Activated T-helper 1 cell treated with anti-CD3 and anti-CD28 coated beads, Interleukin-2, amount 50 U/mL, for 16 hours (primary cell): ENCODE measurements at regions not wholly inside any gene's neighbourhood (a gene's known extent, or its start where the extent isn't known, plus 50 kb on each side); places are given as distances from the start of the nearest gene placed in this dataset.

ENCODE experiments used
- DNase-seq, 2 donors: peaks; one replicate each; pipeline ENCODE4 v3.0.0-alpha.2; 2020; ENCODE audit warnings: low read depth in 1 of 2, low spot score in 1 of 2

DNA sequence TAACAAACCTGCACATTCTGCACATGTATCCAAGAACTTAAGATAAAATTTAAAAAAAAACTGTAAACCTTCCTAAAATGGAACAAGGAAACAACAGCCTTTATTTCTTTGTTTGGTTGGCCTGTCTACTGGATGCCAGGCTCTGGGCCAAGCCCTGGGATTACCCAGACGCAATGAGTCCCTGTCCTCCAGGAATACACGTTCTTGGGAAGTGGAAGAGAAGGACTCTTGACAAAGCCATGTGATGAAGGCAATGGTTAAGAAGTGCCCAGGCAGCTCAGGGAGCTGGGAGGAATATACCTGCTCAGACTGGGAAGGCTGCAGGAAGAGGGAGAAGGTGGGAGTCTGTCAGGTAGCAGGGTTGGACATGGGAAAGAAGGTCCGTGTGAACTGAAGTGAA, 115.4 kb downstream of the AXIN2 start:
- DNase-seq = no peak

DNA sequence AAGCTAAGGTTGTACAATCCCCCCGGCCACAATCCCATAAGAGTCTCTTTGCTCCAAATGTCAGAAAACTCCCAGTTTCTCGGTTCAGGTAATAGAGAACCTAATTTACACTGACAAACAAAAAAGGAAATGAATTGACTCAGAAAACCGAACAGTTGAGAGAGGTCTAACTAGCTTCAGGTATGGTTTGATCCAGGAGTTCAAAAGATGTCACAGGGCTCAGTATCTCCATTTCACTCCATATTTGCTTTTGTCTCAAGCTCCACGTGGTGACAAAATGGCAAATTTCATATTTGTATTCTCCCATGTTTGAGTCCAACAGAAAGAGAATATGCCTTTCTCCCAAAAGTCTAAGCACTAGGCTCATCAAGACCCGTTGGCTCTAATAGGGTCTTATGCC, 117.4 kb downstream of the AXIN2 start:
- no peak for DNase-seq

DNA sequence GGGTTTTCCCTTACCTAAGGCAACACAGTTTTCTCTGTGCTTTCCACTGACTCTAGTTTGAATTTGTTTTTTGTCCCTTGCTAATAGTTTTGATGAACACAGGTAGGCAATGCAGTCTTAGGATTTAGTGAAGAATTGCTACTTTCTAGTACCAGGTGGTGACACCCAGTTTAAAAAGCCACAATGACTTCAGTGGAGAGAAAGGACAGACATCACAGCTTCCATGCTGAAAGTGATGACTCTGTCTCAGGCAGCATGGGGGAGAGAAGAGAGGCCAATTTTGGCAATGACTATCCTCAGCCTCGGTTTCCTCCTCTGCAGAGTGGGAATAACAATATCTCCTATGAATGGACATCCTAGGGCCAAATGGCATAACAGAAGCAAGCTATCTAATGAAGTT, 118.8 kb downstream of the AXIN2 start:
- no peak for DNase-seq

- no peak for DNase-seq
These were observed 119.2 kb downstream of the AXIN2 start for GRCh38 chr17:65442250-65442649.

GRCh38 chr17:65441053-65441605, 120.3 kb downstream of the AXIN2 start:
- DNase-seq = no peak

DNA sequence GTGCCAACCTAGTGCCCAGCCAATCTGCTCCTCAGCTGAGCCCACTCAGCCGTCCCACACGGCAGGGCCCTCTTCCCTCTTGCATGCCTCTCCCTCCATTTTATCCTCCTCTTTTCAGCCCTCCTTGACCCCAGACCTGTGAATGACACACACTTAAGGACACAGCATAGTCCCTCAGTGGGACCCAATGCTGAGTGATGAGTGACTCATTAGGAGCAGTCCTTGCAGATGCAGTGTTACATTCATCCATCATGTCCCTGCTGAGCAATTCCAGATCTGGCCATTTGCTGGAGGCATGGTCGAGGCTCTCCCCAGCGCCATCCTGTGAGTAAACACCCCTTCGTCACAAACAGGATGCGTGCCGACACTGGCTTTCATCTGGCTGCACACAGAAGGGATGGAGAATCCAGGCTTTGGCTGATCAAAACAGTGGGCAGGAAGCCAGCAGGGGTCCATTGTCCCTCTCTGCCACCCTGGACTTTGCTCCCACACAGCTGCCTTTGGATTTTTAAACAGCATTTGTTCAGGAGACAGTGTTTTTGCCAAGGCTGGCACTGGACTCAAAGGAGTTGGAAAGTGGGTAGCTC, 122.6 kb downstream of the AXIN2 start:
- DNase-seq = no peak

GRCh38 chr17:65438173-65438572, 123.3 kb downstream of the AXIN2 start:
- DNase-seq = no peak

DNA sequence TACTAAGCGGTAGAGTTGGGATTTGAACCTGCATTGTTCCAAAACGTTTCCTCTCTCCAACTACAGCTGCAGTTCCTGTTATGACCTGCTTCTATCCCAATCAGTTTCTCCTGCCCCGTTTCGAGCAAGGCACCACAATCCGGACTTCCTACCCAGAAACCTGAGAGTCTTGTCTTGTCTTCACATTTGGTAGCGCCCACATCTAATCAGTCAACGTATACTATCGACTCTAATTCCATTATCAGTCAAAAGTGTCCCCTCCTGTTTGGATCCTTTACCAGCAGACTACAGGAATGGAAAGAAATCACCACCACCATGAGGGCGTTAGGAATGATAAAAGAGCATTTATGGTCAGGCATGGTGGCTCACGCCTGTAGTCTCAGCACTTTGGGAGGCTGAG, 124.6 kb downstream of the AXIN2 start:
- DNase-seq = no peak

- DNase-seq = no peak
These were observed 126.6 kb downstream of the AXIN2 start for GRCh38 chr17:65434878-65435277.

DNA sequence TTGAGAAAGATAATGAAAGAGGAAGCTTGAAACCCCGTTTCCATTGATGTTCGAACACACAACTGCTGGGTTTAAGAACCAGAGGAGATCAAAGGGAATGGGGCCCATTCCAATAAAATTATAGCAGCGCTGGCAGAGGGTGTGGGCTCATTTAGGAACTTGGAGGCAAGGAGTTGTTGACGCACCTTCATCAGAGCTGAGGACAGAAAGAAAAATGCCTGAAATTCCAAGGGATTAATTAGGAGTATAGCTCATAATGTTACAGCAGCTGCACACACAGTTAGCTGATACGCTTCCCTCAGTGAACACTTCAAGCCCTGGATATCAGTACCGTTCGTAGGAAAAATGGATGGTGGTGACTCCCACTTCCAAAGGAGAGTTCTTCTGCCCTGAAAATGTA, 127.2 kb downstream of the AXIN2 start:
- DNase-seq = no peak

- no peak for DNase-seq
These were observed 127.9 kb downstream of the AXIN2 start for GRCh38 chr17:65433592-65433991.

DNA sequence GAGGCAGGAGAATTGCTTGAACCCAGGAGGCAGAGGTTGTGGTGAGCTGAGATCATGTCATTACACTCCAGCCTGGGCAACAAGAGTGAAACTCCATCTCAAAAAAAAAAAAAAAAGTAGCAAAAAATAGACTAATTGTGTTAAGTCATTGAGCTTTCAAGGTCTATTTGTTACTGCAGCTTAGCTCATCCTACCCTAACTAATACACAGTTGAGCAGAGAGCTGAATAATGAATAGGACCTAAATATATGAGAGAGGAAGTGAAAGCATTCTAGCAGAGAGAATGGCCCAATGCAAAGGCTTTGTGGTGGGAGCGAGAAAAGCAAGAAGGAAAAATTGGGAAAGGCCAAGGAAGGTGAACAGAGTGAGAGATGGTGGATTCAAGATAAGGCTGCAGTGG, 128.3 kb downstream of the AXIN2 start:
- no peak for DNase-seq

GRCh38 chr17:65431116-65431515, 130.3 kb downstream of the AXIN2 start:
- DNase-seq = no peak

- DNase-seq = no peak
These were observed 131.1 kb downstream of the AXIN2 start for GRCh38 chr17:65430209-65430833.

DNA sequence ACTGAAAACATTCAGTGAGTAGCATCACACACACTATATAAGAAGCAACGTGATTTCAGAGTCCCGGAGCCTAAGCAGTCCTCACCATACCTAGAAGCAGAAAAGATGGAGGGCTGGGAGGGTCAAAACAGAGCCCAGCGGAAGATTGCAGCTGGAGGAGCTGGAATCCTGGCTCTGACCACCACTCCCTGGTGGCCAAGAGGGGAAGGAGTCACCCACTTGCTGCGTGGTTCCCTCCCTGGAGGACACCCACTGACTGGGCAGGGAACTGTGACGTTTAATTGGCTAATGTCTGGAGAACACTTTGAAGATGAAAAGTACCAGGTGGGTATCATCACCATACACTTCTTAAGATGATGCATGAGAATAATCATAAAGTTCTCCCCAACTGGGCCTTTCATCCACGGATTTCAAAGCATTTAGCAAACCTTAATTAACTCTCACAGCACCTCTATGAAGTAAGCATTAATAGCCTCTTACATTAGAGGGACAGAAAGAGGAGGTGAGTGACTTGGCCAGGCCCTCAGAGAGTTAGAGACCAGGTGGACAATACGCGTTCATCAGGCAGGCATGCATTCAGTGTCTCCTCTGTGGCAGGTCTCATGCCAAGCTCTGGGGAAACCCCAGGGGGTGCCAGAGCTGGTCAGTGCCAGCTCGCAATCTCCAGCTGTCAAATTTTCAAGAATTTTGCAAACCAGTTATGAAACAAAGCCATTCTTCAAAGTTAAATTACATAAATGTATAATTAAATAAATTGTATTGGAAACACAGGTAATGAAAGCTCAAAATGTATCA, 137.9 kb downstream of the AXIN2 start:
- no peak for DNase-seq

DNA sequence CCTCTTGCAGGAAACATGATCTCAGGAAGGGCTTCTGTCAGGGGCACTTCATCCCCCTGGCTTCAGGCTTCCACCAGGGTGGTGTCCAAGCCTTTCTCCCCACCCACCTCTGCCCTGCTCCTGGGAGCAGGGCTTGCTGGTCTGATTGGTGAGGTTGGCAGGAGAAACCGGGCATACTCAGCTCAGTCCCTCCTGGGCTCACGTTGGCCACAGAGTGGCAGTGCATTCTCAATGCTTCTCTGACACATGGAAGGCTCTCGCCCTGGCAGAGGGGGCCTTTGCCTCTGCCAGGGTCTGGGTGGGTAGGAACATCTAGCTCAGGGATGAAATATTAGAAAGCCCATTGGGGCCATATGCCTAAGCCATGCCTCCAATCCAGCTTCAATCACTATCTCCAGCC, 142.8 kb downstream of the AXIN2 start:
- DNase-seq = no peak

GRCh38 chr17:65417406-65418221, 143.8 kb downstream of the AXIN2 start:
- no peak for DNase-seq

DNA sequence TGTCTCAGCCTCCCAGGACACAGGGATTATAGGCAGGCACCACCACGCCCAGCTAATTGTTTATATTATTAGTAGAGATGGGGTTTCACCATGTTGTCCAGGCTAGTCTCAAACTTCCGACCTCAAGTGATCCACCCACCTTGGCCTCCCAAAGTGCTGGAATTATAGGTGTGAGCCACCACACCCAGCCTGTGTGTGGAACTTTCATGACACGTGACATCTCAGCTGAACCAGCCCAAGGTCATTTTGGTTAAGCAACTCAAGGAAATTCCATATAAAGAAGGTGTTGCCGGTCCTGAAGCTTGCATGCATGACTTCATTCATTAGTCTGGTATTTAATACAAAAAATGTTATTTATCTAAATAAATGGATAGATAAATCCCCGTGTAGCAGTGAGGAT, 145.5 kb downstream of the AXIN2 start:
- DNase-seq = no peak

DNA sequence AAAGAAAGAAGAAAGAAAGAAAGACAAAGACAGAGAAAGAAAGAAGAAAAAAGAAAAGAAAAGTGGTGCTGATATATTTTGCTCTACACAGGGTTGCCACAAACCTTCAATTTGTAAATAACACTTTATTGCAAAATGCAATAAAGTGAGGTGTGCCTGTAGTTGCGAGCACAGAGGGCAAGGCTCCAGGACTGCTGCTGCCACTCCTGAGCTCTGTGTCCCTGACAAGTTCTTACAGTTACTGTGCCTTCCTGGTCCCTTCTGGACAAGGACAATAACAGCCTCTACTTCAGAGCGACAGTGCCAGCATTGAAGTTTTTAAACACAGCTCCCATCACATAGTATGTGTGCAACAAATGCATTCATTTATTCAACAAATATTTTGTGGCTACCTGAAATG, 148.1 kb downstream of the AXIN2 start:
- DNase-seq = no peak

DNA sequence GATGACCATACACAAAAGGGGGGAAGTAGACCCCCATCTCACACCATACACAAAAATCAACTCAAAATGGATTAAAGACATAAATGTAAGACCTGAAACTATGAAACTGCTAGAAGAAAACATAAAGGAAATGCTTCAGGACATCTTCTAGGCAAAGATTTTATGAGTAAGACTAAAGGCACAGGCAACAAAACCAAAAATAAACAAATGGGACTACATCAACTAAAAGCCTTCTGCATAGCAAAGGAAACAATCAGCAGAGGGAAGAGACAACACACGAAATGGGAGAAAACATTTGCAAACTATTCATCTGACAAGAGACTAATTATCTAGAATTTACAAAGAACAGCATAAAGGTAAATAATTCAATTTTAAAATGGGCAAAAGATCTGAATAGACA, 152.1 kb downstream of the AXIN2 start:
- no peak for DNase-seq

DNA sequence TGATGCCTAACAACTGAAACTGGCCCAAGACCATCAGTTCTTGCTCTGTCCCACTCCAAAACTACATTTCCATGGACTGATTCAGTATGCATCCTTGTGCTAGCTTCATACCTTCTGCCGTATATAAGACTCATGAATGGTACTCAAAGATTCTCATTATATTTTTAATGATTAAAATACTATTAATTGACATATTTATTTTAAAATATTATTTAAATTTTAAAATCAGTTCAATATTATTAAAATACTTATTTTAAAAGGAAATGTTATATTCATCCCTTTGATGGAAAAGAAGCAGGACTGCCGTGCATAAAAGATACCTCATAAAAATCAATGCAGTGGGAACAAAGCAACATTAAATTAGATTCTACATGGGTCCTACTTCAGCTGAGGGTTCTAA, 153.4 kb downstream of the AXIN2 start:
- no peak for DNase-seq
